OCI-LY7 (cell line): ENCODE measurements at regions not wholly inside any gene's neighbourhood (a gene's known extent, or its start where the extent isn't known, plus 50 kb on each side); places are given as distances from the start of the nearest gene placed in this dataset.

Experiments used
- BruUV-seq: library from RNA; stranded (reverse); fragments of 400-500 nt; replicated peaks from 2 replicates; lab custom pipeline; 2021; lab: Mats Ljungman, UMichigan
- CTCF ChIA-PET: fragments of 300-600 bp; sonication (Branson Sonifier 250); formaldehyde crosslinking; loops from one replicate; lab custom pipeline; 2022; ENCODE audit warnings: antibody characterized with exemption; ENCODE audit not compliant: unreplicated experiment; lab: Charles Lee
- POLR2A ChIA-PET: fragments of 300-600 bp; sonication (Branson Sonifier 250); formaldehyde crosslinking; loops from one replicate; lab custom pipeline; 2022; ENCODE audit warnings: antibody characterized with exemption; lab: Charles Lee
- DNase-seq: peaks from one replicate; pipeline ENCODE4 v3.0.0-alpha.2; 2015; ENCODE audit warnings: low spot score
- H2AFZ ChIP-seq: fragments of 200-600 bp; sonication (generic), shearing (Covaris generic); 2 replicates; pipeline ENCODE4 v1.6.1; 2014; ENCODE audit warnings: mild to moderate bottlenecking, antibody characterized with exemption, low read length, moderate library complexity
- H3K27ac ChIP-seq: fragments of 200-600 bp; sonication (generic); 2 replicates; pipeline ENCODE4 v1.5.1; 2014; ENCODE audit warnings: mixed run types, low read depth, mild to moderate bottlenecking, moderate library complexity, low read length, inconsistent platforms; ENCODE audit not compliant: poor library complexity, severe bottlenecking
- H3K36me3 ChIP-seq: fragments of 200-600 bp; sonication (generic); 2 replicates; pipeline ENCODE4 v1.6.1; 2014; ENCODE audit warnings: mild to moderate bottlenecking, antibody characterized with exemption, low read length, moderate library complexity, mixed read lengths; ENCODE audit not compliant: insufficient read depth
- H3K4me1 ChIP-seq: fragments of 200-600 bp; sonication (generic); 2 replicates; pipeline ENCODE4 v1.5.1; 2014; ENCODE audit warnings: mild to moderate bottlenecking, low read length; ENCODE audit not compliant: insufficient read depth, poor library complexity, severe bottlenecking
- H3K4me2 ChIP-seq: fragments of 200-600 bp; sonication (generic); 2 replicates; pipeline ENCODE4 v1.6.1; 2014; ENCODE audit warnings: mild to moderate bottlenecking, low read length
- H3K4me3 ChIP-seq: fragments of 200-600 bp; sonication (generic); 2 replicates; pipeline ENCODE4 v1.5.1; 2014; ENCODE audit warnings: mild to moderate bottlenecking, low read depth, low read length; ENCODE audit not compliant: poor library complexity, severe bottlenecking
- H3K79me2 ChIP-seq: fragments of 200-600 bp; sonication (generic); 2 replicates; pipeline ENCODE4 v1.6.1; 2016; ENCODE audit warnings: low read depth, mild to moderate bottlenecking, low read length, moderate library complexity, mixed read lengths; ENCODE audit not compliant: insufficient read depth
- H3K9me2 ChIP-seq: fragments of 200-600 bp; sonication (generic); 2 replicates; pipeline ENCODE4 v1.6.1; 2016; ENCODE audit warnings: mild to moderate bottlenecking, low read length, mixed read lengths; ENCODE audit not compliant: insufficient read depth
- H3K9me3 ChIP-seq: fragments of 200-600 bp; sonication (generic); 2 replicates; pipeline ENCODE4 v1.6.1; 2014; ENCODE audit warnings: mild to moderate bottlenecking, mixed run types, low read length, mixed read lengths
- H4K20me1 ChIP-seq: fragments of 200-600 bp; sonication (generic); 2 replicates; pipeline ENCODE4 v1.6.1; 2014; ENCODE audit warnings: mild to moderate bottlenecking, antibody characterized with exemption, low read length, moderate library complexity, mixed read lengths; ENCODE audit not compliant: insufficient read depth
- EZH2phosphoT487 ChIP-seq: fragments of 200-600 bp; sonication (generic); IDR thresholded peaks from 2 replicates; pipeline ENCODE4 v1.6.1; 2018; ENCODE audit warnings: low read depth, borderline replicate concordance, mild to moderate bottlenecking, mixed run types, antibody characterized with exemption, low read length, moderate library complexity, mixed read lengths
- intact Hi-C: fragments of 100-400 bp; cut with micrococcal nuclease; formaldehyde crosslinking; loops from one replicate; pipeline ENCODE4 v1.10.0; 2022; ENCODE audit not compliant: unreplicated experiment
- TF ChIP-seq, protein P1 (sequence below): fragments of 200-600 bp; sonication (generic); conservative IDR thresholded peaks from 2 replicates; pipeline ENCODE4 v1.5.1; 2014; ENCODE audit warnings: mild to moderate bottlenecking, antibody characterized with exemption, low read length, moderate library complexity, mixed read lengths

DNA sequence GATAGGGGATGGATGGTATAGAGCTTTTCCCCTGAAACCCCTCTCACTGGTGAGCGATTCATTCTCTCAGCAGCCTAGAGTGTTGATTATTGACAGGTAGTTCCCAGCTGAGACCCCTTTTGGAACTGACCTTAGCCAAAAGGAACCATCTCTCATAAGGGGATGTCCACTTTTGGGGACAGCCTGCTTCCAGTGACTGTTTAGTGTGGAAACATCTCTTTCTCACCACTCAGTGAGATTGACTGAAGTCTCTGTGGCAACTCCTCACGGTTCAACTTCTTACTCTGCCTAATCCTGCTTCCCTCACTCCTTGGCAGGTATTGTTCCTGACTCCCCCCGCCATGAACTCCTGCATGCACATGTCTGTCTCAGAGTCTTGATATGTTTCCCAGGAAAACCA lies 529.2 kb upstream of the ATP2B1 start:
- DNase-seq, result no peak
- CTCF ChIA-PET, result no interaction called here
- POLR2A ChIA-PET, result interaction anchor here (0.8 kb wide), 1 partner anchor 171 kb away, joined by 3 read pairs; no protein-coding TSS in a partner anchor
- no peaks in the 10 kb centered on the region for H3K36me3 ChIP-seq
- no peak overlapping the region for H3K4me2 ChIP-seq
- no peak overlapping the region for H3K4me3 ChIP-seq
- intact Hi-C loops, result no loop called here
- no peaks in the 10 kb centered on the region for H3K9me2 ChIP-seq
- no peaks in the 10 kb centered on the region for H3K4me1 ChIP-seq
- H2AFZ ChIP-seq, result no peak overlapping the region
- H4K20me1 ChIP-seq, result no peaks in the 10 kb centered on the region
- TF ChIP-seq, protein P1, sequence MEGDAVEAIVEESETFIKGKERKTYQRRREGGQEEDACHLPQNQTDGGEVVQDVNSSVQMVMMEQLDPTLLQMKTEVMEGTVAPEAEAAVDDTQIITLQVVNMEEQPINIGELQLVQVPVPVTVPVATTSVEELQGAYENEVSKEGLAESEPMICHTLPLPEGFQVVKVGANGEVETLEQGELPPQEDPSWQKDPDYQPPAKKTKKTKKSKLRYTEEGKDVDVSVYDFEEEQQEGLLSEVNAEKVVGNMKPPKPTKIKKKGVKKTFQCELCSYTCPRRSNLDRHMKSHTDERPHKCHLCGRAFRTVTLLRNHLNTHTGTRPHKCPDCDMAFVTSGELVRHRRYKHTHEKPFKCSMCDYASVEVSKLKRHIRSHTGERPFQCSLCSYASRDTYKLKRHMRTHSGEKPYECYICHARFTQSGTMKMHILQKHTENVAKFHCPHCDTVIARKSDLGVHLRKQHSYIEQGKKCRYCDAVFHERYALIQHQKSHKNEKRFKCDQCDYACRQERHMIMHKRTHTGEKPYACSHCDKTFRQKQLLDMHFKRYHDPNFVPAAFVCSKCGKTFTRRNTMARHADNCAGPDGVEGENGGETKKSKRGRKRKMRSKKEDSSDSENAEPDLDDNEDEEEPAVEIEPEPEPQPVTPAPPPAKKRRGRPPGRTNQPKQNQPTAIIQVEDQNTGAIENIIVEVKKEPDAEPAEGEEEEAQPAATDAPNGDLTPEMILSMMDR, result no peak
- TF ChIP-seq EZH2phosphoT487, result no peak
- BruUV-seq, result no TSS peak
- no peak overlapping the region for H3K27ac ChIP-seq
- no peaks in the 10 kb centered on the region for H3K79me2 ChIP-seq
- no peaks in the 10 kb centered on the region for H3K9me3 ChIP-seq

DNA sequence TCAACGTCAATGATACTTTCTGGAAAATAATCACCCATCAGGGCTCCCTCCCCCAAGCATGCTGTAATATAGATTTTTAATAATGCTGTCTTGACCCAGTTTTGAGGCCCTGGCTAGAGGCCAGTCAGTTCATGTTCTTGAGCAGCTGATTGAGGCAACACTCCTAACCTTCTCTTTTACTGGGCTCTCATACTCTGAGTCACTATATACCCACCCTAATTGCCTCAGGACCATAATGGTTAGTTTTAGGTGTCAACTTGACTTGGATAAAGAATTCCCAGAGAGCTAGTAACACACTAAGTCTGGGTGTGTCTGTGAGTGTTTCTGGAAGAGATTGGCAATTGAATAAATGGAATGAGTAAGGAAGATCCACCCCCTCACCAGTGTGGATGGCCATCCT lies 527.0 kb upstream of the ATP2B1 start:
- Histone ChIP-seq H3K9me3 (no peaks in the 10 kb centered on the region), H3K4me1 (no peaks in the 10 kb centered on the region), H3K79me2 (no peaks in the 10 kb centered on the region), H4K20me1 (no peaks in the 10 kb centered on the region), H3K9me2 (no peaks in the 10 kb centered on the region), H3K4me3 (no peak overlapping the region), H2AFZ (no peak overlapping the region), H3K36me3 (no peaks in the 10 kb centered on the region), H3K4me2 (no peak overlapping the region), H3K27ac (no peak overlapping the region)
- POLR2A ChIA-PET, result interaction anchor here (0.6 to 1.6 kb wide), 4 partner anchors 11 to 608 kb away, joined by 3 to 4 read pairs (median 3); no protein-coding TSS in a partner anchor
- CTCF ChIA-PET, result no interaction called here
- TF ChIP-seq, protein P1, result no peak
- TF ChIP-seq EZH2phosphoT487, result no peak
- intact Hi-C loops, result no loop called here
- no TSS peak for BruUV-seq
- no peak for DNase-seq

DNA sequence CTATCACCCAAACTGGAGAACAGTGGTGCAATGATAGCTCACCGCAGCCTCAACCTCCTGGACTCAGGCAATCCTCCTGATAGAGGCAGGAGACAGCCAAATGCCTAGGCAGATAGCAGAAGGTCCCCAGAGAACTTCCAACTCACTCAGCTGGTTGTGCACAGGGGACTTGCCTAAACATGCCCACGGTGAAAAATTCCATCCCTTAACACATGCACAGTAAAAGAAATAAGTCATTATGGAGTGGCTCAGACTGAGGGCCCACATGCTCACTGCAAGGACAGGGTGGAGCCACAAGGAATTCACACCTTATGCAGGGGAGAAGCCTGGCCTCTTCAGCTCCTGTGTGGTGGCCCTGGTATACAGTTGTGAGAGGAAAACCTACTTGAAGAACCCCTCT lies 525.8 kb upstream of the ATP2B1 start:
- DNase-seq, result no peak
- CTCF ChIA-PET, result no interaction called here
- H3K9me3 ChIP-seq, result no peaks in the 10 kb centered on the region
- no TSS peak for BruUV-seq
- H3K79me2 ChIP-seq, result no peaks in the 10 kb centered on the region
- no peaks in the 10 kb centered on the region for H3K9me2 ChIP-seq
- no peaks in the 10 kb centered on the region for H3K4me1 ChIP-seq
- POLR2A ChIA-PET, result interaction anchor here (1.6 kb wide), 1 partner anchor 15 kb away, joined by 3 read pairs; no protein-coding TSS in a partner anchor
- no peak overlapping the region for H2AFZ ChIP-seq
- H4K20me1 ChIP-seq, result no peaks in the 10 kb centered on the region
- no peak overlapping the region for H3K4me2 ChIP-seq
- H3K36me3 ChIP-seq, result no peaks in the 10 kb centered on the region
- no peak overlapping the region for H3K4me3 ChIP-seq
- TF ChIP-seq, protein P1, result no peak
- TF ChIP-seq EZH2phosphoT487, result no peak
- intact Hi-C loops, result no loop called here
- no peak overlapping the region for H3K27ac ChIP-seq
